HG02943 (cell line): ENCODE measurements at regions not wholly inside any gene's neighbourhood (a gene's known extent, or its start where the extent isn't known, plus 50 kb on each side); places are given as distances from the start of the nearest gene placed in this dataset.

Source experiments
- ATAC-seq: cut with Tn5 transposase; IDR thresholded peaks from one replicate; pipeline ENCODE4 v1.9.1; 2021; ENCODE audit warnings: mild to moderate bottlenecking, low read depth, moderate library complexity; ENCODE audit not compliant: unreplicated experiment

GRCh38 chr7:21077602-21078001, 290.9 kb upstream of the SP8 start:
- ATAC-seq = no peak

GRCh38 chr7:21084286-21084685, 297.6 kb upstream of the SP8 start:
- ATAC-seq = no peak

DNA sequence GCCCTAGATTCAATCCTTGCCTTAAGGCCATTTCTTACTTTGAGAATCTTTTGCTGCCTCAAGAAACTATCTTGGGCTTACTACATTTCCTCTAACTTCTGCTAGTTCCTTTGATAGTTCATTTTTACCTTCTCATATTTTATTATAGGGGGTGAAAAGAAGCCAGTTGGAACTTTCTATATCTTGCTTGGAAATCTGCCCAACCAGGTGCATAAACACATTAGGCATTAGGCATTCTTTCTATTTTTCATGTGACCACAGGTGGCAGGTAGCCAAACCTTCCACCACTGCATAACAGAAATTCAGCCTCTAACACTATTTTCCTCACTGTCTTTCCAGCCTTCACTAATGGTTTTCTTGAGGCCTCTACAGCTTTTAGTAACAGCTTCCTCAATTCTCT, 300.0 kb upstream of the SP8 start:
- no peak for ATAC-seq

GRCh38 chr7:21089653-21090052, 303.0 kb upstream of the SP8 start:
- no peak for ATAC-seq

DNA sequence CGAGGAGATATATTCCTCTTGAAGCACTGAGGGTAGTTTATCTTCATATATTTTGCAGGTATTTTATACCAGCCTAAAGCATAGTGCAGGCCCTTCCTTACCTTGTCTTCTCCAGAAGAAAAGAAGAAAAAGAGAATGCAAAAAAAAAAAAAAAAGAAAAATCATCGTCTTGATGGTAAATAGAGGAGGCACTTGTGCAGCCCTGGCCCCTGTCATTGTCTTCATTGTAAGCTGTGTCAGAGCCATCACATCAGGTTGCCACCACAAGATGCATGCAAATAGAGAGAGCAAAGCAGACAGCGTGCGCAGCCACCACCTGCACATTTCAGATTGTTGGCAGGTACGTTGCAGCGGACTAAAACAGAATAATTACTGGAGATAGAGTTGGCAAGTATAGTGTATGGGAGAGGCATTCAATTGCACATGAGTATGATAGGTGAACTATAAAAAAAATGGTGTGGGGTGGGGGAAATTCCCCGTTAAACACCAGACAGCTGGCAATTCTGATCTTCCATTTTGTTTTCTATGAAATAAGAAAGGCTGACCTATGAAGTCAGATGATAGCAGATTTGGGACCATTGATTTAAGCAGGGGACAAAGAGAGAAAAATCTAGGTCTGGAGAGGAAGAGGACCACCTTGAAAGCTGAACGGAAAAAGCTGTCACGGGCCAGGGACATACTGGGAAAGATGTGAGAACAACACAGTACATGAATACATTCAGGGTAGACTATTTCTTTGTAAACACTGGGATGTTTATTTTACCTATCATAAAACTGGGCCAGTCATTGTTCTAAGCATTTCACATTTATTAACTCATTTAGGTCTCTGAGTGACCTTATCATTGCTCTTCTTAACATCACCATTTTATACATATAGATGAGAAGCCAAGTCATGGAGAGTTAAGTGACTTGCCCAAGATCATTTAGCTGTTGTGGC, 306.3 kb upstream of the SP8 start:
- no peak for ATAC-seq

DNA sequence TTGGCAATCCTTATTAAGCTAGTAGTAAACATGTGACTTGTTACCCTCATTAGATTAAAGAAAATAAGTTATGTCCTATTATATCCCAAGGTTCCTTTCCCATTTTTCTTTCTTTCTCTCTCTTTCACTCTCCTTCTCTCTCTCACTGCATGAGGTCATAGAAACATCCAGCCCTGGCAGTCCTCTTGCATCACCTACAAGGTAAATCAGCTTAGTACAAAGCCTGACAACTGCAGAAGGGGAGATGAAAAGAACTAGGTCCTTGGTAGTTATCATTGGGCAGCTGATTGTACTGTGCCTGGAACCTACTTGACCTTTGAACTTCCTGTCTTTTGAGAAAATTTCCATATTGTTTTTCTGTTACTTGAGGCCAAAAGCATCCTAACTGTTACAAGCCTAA, 307.9 kb upstream of the SP8 start:
- ATAC-seq = no peak

GRCh38 chr7:21099432-21099831, 312.7 kb upstream of the SP8 start:
- no peak for ATAC-seq

DNA sequence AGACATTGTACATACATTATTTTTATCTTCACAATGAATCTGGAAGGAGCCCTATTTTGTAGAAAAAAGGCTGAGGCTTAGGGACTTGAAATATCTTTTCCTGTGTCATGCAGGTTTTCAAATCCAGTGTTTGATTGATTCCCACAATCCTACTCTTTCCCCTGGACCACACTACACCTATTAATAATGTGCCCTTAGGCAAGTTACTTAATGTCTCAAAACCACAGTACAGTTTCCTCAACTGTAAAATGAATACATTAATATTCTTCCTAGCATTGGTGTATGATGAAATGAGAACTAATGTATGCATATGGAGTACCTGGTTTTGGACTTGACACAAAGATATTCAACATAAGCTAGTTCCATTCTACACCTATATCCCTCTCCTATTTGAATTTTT, 313.3 kb upstream of the SP8 start:
- no peak for ATAC-seq

GRCh38 chr7:21101541-21101940, 314.9 kb upstream of the SP8 start:
- no peak for ATAC-seq

GRCh38 chr7:21103426-21104123, 316.9 kb upstream of the SP8 start:
- no peak for ATAC-seq

GRCh38 chr7:21104124-21104500, 317.4 kb upstream of the SP8 start:
- ATAC-seq = no peak

DNA sequence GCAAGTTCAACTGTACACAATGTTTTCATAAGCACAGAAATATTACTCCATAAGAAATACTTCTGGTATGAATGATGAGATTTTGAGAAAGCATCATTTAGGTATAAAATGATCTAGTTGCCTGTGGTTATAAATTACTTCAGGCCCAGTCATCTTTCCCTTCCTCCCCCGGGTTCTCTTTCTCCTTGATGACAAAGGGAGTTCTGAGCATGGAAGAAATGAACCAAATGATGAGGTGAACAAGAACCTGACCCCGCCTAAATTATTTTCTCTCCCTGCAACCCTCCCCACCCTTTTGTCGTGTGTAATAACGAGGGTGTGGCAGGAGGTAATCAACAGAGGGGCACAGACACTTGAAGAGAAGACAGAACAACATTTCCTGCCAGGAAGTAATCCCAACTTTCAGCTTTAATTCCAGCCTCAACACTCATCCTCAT, 319.6 kb upstream of the SP8 start:
- ATAC-seq = no peak

- ATAC-seq = no peak
Measured at GRCh38 chr7:21107101-21107500, 320.4 kb upstream of the SP8 start.

GRCh38 chr7:21108182-21108581, 319.7 kb upstream of the SP4 start:
- no peak for ATAC-seq

- ATAC-seq = no peak
Measured at GRCh38 chr7:21113609-21114415, 314.1 kb upstream of the SP4 start.

DNA sequence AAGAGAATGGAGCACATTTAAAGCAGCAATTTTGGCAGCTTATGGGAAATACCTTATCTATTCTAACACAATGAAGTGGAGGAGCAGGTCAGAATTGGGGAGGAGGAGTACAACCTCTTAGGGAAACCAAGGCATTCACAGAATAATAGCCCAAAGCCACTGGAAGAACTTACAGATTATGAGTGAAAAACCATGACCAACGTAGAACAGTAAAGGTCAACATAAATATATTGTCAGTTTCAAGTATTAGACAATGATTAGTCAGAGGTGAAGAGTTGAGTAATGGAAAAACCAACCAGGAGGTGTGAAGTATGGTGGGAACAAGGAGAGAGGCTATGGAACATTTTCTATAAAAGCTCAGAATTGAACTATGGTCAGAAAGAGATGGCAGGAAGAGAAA, 304.3 kb upstream of the SP4 start:
- no peak for ATAC-seq

GRCh38 chr7:21125297-21125696, 302.6 kb upstream of the SP4 start:
- ATAC-seq = no peak

- no peak for ATAC-seq
Measured at GRCh38 chr7:21128062-21128817, 299.6 kb upstream of the SP4 start.

DNA sequence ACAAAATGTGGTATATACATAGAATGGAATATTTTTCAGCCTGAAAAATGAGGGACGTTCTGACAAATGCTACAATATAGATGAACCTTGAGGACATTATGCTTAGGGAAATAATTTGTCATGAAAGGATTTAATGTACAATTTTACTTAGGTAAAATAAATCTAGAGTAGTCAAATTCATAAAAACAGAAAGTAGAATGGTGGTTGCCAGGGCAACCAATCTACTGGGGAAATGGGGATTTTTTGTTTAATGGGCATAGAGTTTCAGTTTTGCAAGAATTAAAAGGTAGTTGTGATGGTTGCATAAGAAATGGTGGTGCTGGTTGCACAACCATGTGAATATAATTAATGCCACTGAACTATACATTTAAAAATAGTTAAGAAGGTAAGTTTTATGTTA, 296.0 kb upstream of the SP4 start:
- ATAC-seq = no peak

- no peak for ATAC-seq
Measured at GRCh38 chr7:21134631-21135030, 293.3 kb upstream of the SP4 start.
